Hepatocyte (in vitro differentiated cells): ENCODE measurements at regions not wholly inside any gene's neighbourhood (a gene's known extent, or its start where the extent isn't known, plus 50 kb on each side); places are given as distances from the start of the nearest gene placed in this dataset.

Experiments used
- CTCF ChIP-seq: fragments of 200-600 bp; sonication (generic); IDR thresholded peaks from 2 replicates; pipeline ENCODE4 v1.5.1; 2016; ENCODE audit warnings: antibody characterized with exemption, mild to moderate bottlenecking; ENCODE audit not compliant: poor library complexity
- EZH2 ChIP-seq: fragments of 200-600 bp; sonication (generic); IDR thresholded peaks from 2 replicates; pipeline ENCODE4 v1.6.1; 2016; ENCODE audit warnings: antibody characterized with exemption, mild to moderate bottlenecking, borderline replicate concordance
- EZH2phosphoT487 ChIP-seq: fragments of 200-600 bp; sonication (generic); IDR thresholded peaks from one replicate; pipeline ENCODE4 v1.6.1; 2018; ENCODE audit warnings: antibody characterized with exemption, mild to moderate bottlenecking, low read depth, moderate library complexity; ENCODE audit not compliant: unreplicated experiment, severe bottlenecking

GRCh38 chr1:80666073-80666472 is 1134.7 kb upstream of the ADGRL2 start:
- TF ChIP-seq CTCF (no peak), EZH2 (no peak), EZH2phosphoT487 (no peak)
